NCI-H345 treated with DMSO at 0.1 percent for 48 hours (cell line): ENCODE measurements at regions not wholly inside any gene's neighbourhood (a gene's known extent, or its start where the extent isn't known, plus 50 kb on each side); places are given as distances from the start of the nearest gene placed in this dataset.
"Not testable (repeated sequence)": the region's sequence is repeated elsewhere in the genome, so short reads cannot be mapped to it uniquely, and the experiment has no call there.

Experiments used
- DNase-seq: peaks from one replicate; lab custom pipeline; 2025; ENCODE audit not compliant: unreplicated experiment; lab: John Stamatoyannopoulos, UW

DNA sequence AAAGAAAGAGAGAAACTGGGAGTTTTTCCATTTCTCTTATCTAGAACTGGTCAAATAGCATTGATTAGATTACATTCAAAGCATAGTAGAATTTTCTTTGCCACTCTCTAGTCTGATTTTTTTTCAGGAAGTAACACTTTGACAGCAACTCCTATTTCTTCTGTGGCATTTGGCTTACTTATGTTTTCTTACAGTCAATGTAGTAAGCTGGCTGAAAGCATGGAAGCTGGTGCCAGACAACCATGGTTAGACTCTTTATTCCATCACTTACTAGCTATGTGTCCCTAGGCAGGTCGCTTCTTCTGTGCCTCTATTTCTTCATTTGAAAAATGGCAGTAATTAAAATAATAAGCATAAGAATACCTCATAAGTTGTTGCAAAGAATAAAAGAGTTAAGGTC, 54.2 kb upstream of the OPRM1 start:
- DNase-seq: no peak

DNA sequence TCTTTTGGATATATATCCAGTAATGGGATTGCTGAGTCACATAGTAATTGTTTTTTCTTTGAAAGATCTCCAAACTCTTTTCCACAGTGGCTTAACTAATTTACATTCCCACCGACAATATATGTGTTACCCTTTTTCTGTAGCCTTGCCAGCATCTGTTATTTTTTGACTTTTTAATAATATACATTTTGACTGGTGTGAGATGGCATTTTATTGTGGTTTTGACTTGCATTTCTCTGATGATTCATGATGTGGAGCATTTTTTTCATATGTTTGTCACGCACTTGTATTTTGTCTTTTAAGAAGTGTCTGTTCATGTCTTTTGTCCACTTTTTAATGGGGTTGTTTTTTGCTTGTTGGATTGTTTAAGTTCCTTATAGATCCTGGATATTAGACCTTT, 58.9 kb upstream of the OPRM1 start:
- no peak for DNase-seq

DNA sequence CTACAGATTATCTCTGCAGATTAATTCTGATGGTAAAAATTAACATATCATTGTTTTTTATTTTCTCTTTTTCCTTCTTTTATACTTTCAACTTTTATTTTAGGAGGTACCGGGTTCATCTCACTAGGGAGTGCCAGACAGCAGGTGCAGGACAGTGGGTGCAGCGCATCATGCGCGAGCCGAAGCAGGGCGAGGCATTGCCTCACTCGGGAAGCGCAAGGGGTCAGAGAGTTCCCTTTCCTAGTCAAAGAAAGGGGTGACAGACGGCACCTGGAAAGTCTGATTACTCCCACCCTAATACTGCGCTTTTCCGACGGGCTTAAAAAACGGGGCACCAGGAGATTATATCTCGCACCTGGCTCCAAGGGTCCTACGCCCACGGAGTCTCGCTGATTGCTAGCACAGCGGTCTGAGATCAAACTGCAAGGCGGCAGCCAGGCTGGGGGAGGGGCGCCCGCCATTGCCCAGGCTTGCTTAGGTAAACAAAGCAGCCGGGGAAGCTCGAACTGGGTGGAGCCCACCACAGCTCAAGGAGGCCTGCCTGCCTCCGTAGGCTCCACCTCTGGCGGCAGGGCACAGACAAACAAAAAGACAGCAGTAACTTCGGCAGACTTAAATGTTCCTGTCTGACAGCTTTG, 60.0 kb upstream of the OPRM1 start:
- not testable (repeated sequence) for DNase-seq

DNA sequence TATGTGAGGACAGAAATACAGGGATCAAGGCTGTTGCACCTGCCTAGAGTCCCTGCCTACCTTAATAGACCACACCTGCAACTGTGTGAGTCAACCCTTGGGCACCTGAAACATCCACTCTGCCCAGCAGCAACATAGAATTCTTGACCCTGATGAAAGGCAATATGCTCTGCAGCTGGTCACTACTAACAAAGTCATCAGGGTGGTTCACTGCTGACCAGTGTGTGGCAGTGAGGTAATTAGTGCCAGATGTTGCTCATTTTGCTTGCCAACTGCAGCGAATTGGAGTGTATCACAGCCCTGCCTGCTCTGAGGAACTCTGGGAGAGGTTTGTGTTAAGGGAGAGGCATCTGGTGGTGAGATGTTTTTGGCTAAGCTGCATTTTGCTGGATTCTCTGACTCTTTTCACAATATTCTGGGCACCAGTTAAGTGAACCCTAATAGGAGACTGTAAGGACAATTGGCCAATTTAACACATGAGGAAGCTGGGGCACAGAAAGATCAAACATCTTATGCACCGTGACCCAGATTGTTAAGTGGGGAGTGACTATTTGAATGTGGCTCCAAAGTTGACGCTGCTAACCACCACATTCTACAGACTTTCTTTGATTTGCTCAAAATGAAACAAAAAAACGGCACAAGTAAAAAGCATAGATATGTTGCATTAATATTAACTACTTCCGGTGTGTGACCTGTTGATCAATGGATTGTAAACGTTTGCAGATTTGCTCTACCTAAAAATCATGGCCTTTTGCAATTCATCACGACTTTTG, 61.9 kb upstream of the OPRM1 start:
- DNase-seq: no peak

DNA sequence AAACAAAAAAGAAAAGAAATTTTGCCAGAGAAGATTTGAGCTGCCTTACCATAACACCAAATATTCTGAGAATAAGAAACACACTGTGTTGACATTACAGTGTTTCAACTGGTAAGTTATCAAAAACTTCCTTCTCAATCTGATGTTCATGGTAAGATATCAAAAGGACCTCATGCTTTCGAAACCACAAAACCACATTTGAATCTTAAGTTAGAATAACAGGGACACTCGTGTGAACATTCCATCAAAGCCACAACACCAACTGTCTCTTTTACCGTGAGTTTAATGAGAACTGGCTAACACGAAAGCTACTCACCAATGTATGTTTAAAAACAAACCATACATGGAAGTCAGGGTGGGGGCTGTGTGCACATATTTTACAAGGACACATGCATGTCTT, 73.0 kb upstream of the OPRM1 start:
- DNase-seq: no peak

DNA sequence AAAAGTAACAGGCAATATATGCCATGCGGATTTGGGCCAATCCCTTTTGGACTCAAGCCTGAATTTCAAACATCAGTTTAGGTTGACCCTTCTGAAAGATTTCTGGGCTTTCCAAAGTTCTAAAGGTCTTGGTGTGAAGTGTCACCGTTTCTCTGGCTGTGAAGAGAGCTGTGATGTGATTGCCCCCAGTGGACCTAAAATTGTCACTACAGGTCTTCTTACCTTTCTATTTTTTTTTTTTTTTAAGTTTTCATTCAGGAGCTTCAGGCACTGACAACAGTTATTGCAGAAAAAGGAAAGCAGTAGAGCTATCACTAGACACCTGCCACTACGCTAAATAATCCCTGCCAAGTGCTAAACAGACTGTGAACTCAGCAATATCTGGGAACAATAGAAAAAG, 75.7 kb upstream of the OPRM1 start:
- DNase-seq: no peak

DNA sequence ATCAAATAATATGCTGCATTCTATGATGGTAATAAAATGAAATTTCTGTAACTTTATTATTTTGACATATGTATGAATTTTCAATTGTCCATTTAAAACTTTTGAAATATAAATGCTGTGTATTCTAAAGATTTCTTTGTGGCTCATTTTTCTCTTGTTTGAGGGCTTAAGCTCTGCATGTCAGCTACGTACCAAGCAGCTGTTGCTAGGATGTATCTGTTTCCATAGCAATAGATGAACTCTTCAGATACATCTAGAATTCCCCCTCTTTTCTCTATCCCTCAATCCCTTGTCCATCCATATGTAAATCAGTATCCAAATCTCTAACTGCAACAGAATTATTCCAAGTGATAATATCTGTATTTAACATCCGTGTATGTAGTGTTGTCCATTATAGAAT, 76.5 kb upstream of the OPRM1 start:
- no peak for DNase-seq

DNA sequence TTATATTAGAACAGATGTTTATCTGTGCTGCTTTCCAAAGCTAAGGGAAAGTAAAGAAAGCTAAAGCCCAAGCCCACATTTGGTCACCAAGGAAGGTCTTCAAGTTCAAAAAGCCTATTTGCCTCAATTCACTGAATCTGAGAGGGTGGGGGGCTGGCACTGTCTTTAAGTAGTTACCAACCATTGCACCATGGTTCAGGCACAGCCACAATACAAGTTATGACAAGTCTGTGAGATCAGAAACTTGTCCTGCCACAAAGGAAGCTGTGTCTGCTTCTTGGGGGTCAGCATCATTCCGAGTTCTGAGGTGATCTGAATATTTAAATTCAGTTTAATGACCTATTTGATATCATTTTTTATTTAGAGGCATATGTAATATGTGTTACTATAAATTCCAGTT, 78.3 kb upstream of the OPRM1 start:
- no peak for DNase-seq

DNA sequence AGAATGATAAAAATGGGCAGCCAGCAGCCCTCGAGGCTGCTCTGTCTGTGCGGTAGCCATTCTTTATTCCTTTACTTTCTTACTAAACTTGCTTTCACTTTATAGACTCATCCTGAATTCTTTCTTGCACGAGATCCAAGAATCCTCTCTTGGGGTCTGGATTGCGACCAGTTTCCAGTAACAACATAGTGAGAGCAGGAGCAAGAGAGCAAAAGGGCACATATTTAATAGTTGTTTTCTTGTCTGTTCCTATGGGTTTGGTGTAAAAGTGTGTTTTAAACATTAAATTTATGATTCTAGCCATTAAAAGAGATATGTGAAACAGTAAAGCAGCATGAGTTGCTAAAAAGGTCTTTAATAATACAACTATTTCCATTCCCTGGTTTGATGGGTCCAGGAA, 78.8 kb upstream of the OPRM1 start:
- DNase-seq: no peak

DNA sequence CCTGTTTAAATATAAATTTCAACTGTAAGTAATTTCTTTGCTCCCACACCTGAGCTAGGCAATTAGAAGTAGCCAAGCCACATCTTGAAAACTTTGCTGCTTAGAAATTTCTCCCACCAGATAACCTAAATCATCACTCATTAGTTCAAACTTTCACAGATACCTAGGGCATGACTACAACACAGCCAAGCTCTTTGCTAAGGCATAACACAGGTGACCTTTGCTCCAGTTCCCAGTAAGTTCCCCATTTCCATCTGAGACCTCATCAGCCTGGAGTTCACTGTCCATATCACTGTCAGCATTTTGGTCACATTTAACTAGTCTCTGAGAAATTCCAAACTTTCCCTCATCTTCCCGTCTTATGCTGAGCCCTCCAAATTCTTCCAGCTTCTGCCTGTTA, 79.8 kb upstream of the OPRM1 start:
- no peak for DNase-seq

DNA sequence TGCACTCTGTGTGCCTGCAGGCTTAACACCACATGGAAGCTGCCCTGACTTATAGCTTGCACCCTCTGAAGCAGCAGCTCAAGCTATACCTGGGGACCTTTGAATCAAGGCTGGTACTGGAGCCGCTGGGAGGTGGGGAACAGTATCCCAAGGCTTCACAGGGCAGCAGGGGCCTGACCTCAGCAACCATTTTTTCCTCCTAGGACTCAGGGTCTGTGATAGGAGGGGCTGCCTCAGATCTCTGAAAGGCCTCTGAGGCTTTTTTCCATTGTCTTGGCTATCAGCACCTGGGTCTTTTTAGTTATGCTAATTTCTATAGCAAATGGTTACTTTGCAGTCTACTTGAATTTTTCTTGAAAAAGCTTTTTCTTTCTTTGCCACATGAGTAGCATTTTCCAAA, 80.2 kb upstream of the OPRM1 start:
- no peak for DNase-seq

DNA sequence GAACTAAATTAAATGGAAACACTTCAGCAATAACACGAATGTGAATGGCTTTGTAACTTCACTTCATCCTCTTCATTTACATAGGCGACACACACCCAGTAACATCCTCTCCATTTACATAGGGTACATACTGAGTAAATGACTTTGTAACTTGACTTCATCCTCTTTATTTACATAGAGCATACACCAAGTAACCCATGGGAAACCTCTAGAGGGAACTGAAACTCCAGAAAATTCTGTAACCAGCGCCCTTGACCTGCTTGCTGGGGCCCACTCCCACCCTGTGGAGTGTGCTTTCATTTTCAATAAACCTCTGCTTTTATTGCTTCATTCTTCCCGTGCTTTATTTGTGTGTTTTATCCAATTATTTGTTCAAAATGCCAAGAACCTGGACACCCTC, 81.6 kb upstream of the OPRM1 start:
- DNase-seq: no peak

DNA sequence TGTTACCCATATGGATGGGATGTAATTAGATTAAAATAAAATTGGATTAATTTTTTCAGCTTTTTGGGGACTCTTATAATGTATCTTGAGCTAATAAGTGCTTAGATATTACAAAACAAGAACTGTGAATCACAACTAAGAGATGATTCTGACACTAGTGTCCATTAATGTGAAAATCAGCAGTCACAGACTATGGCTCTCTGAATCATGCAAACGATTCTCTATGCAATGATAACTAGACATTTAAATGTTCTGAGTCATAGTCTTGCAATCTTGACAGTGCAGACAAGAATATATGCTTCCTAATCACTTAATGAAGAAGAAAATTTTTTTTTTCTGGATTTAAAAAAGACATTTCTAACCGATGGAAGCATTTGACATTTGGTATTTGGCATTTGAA, 82.2 kb upstream of the OPRM1 start:
- DNase-seq: no peak

DNA sequence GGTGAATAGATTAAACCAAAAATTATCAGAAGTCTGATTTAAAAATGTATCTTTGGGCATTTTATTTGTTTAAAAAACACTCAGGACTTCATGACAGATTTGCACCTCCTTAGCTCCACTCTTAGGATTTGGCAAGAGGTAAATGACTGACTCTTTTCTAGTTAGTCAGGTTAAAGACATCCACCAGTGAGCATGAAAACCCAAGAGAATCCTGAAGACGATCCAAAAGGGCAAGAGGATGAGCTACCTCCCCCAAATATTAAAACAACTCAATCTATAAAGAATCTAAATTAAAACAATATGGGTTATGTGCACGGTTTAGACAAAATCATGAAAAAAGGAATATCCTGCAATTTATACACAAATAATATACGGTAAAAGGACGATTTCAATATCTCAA, 89.4 kb upstream of the OPRM1 start:
- no peak for DNase-seq

DNA sequence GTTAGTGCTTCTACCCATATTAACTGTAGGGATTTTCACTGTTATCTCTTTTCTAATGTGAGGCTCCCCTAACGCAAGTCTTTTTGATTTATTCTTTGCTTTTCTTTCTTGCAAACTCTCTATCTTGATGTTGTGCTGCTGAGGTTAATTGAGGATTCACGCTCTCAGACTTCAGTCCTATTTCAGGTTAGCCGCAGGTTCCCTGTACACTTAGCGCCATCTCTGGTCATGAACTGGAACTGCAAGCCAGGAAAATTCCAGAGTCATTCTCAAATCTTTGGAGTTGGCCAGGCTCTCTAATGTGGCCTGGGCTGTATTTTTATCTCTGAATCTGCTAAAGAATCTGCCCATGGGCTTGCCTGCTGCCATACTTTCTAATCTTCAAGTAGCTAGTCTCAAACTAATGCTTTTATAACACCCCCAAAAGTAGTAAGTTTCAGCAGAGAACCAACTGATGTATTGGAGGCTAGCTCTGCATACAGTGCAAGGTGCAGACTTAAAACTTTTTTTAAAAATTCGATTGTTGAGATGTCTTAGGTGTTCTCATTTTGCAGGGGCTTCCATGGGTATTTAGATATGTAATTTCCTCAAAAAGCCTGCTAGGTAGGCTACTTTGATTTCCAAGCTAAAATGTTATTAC, 91.1 kb upstream of the OPRM1 start:
- no peak for DNase-seq

DNA sequence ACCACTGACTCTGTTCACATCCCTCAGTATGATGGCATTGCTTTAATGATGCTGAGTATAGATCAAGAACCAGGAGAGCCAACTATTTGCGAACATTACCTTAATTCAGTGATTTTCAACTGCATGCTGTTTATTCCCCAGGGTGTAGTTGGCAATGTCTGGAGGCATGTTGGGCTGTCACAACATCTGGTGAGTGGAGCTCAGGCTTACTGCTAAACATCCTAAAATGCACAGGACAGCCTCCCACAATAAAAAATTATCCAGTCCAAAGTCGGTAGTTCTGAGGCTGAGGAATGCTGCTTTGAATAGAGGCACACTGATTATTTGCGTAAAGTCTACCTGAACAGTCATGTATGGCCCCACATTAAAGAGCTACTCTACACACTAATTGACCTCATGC, 94.8 kb upstream of the OPRM1 start:
- no peak for DNase-seq

DNA sequence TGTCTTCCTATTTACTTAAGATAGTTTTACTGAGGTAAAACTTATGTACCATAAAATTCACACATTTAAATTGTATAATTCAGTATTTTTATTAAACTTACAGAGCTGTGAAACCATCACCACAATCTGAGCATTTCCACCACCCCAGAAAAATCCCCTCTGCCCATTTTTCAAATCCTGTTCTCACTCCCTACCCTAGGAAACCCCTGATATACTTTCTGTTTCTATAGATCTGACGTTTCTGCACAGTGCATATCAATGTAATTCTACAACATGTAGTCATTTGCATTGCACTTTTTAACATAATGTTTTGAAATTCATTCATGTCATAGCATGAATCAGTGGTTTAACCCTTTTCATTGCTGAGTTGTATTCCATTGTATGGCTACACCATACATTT, 96.7 kb upstream of the OPRM1 start:
- no peak for DNase-seq

DNA sequence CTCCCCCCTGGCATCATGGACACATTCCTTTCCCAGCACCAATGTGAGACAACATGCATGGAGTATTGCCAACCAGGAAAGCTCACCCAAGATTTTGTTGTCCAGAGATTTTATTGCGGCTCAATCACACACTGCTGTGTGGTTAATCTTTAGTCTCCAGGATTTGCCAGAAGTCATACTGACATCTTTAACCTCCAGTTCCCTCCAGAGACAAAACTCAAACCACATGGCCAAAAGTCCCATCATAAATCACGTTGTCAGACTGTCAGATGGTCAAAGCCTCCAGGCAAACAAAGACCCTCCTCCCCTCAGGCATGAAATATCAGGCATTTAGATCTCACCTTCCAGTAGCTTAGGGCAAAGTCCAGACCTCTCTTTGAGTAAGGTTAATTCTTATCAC, 97.3 kb upstream of the OPRM1 start:
- DNase-seq: no peak

DNA sequence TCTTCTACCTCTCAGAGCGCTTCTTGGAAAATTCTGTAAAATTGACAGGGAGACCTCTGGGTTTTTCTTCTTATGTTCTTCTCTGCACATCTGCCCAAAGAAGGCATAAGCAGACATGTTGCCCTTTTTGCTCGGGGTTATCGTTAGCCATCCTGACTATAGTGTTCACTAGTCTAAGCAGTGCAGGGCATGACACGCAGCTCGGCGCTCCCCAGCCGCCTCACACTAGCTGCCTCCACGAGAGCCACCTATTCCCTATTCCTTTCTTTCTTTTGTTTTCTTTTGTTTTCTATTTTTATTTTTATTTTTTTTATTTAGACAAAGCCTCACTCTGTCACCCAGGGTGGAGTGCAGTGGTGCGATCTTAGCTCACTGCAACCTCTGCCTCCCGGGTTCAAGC, 100.2 kb upstream of the OPRM1 start:
- DNase-seq: no peak

DNA sequence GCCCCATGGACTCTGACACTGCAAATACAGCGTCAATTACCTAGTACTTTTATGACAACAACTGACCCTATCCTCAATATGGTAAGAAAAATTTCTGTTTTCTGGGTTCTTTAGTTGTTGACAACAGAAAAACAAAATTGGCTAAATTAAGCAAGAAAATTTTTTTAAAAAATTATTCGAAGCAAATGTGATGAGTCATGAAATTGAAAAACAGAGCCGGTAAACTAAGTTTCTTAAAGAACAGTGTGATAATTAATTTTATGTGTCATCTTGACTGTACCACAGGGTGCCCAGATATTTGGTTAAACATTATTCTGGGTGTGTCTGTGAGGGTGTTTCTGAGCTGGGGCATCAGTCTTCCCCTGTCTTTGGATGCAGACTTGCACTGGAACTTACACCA, 107.6 kb upstream of the OPRM1 start:
- no peak for DNase-seq

DNA sequence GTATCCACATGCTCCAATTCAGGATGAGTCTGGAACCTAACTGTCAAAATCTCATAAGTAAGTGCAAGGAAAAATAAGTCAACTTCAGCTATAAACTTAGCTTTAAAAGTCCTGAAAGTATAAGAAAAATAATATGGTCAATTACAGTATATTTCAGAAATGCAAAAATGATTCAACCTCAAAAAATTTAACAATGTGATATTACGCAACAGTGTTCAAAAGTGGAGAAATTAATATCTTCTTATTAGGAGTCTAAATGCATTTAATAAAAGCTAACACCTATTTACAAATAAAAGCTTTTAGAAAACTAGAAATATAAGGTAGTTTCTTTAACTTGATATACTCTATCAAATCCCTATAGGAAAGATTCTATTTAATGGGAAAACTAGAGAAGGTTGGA, 111.2 kb upstream of the OPRM1 start:
- DNase-seq: no peak

DNA sequence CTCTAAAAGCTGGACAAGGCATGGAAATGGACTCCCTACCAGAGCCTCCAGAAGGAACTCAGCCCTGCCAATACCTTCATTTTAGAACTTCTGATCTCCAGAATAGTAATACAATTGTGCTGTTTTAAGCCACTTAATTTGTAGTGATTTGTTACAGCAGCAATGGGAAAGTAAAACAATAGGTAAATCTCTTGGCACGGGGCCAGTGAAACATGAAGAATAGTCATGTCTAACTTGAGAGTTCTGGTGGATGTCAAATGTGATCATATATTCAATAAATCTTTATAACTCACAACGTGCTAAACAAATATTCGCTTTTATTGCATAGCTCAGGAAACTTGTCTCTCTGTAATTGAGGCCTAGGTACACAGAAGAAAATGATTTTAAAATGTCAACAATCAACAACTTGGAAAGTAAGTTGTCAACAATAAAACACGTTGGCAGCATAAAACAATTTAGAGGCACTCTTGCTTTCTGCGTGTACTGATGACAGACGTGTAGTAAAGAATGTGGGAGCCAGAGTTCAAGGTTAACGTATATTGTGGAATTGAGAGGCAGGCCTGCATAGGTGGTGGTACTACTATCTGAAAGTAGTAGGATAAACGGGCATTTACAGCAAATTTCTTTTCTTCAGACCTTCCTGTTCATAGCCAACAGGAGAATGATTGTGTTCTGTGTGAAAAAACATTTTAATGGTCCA, 140.5 kb upstream of the OPRM1 start:
- no peak for DNase-seq
